ENCODE measurements at regions not wholly inside any gene's neighbourhood (a gene's known extent, or its start where the extent isn't known, plus 50 kb on each side); places are given as distances from the start of the nearest gene placed in this dataset.
"Not testable (repeated sequence)": the region's sequence is repeated elsewhere in the genome, so short reads cannot be mapped to it uniquely, and the experiment has no call there.

DNA sequence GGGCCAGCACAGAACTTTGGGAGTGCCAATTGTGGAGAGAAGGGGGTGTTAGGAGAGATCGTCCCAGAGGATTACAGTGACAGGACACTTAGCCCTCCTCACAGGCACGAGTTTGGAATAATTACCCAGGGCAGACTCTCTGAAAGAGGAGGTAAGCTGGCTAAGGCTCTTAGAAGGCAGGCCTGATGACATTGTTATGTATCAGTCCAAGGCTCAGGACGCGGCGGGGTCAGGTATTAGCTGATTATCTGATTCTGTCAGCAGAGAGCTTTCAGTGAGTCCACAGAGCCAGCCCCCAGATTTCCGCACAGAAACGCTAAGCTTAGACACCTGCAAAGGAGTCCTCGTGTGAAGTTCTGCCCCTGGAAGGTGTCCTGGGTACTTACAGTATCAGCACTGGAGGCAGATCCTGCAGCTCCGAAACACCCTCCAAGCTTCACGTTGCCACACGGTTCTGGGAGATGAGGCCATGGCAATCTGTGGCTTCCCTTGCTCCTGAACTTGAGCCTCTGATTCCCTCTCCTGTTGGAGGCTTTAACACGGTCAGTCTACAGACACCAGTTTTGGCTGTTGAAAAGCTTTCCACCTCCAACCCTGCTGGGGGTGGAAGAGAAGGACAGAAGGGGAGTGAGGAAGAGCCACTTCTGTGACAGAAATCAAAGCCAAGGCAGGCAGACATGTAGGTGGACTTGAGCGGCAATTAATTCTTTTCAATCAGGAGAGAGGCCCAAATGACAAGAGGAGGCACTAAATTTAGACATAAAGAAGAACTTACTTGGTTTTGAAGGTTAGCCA is 123.6 kb upstream of the CADM1 start:
- no peak for DNase-seq (ENCODE audit: low read depth)

DNA sequence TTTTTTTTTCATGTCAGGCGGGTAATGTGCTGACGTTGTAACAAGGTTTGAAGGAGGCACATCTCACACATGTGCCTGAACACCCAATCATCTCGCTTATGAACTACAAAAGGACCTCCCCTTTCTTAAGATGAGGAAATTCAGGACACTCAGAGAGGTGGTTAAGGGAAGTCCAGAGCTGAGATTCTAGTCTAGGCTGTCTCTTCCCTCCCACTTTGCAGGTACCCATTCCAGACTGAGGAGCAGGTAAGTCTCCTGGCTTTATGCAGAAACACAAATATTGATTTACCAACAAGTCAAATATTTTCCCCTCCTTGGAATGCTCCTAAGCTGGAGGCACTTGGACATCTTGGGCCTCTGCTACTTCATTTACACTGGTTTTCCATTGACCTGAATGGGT is 122.9 kb upstream of the CADM1 start:
- DNase-seq (ENCODE audit: low read depth), result no peak

- DNase-seq (ENCODE audit: low read depth), result no peak
These were observed 122.2 kb upstream of the CADM1 start for GRCh38 chr11:115626414-115626813.

GRCh38 chr11:115625502-115625901 is 121.3 kb upstream of the CADM1 start:
- no peak for DNase-seq (ENCODE audit: low read depth)

GRCh38 chr11:115624065-115624464 is 119.8 kb upstream of the CADM1 start:
- DNase-seq (ENCODE audit: low read depth), result no peak

DNA sequence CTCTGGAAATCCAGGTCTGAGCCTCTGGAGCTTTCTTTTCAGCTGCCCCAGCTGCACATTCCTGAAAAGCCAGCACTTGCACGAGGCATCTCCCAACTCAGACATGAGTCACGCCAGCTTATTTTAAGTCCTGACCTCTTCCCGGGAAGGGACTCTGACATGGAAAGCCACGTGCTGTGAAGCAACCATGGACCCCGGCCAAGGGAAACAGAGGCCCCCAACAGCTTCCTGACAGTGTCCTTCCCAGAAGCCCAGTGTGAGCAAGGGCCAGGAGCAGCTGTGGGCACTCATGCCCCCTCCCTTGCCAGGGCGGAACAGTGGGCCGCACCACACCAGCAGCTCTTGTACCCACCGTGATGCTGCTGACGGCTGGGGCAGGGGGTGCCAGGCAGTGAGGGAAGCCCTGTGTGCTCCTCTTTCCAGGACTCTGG is 118.8 kb upstream of the CADM1 start:
- DNase-seq (ENCODE audit: low read depth), result no peak

GRCh38 chr11:115618428-115618827 is 114.2 kb upstream of the CADM1 start:
- DNase-seq (ENCODE audit: low read depth), result no peak

GRCh38 chr11:115617767-115618166 is 113.6 kb upstream of the CADM1 start:
- no peak for DNase-seq (ENCODE audit: low read depth)

GRCh38 chr11:115616971-115617370 is 112.8 kb upstream of the CADM1 start:
- no peak for DNase-seq (ENCODE audit: low read depth)

- no peak for DNase-seq (ENCODE audit: low read depth)
These were observed 109.9 kb upstream of the CADM1 start for GRCh38 chr11:115613986-115614632.

DNA sequence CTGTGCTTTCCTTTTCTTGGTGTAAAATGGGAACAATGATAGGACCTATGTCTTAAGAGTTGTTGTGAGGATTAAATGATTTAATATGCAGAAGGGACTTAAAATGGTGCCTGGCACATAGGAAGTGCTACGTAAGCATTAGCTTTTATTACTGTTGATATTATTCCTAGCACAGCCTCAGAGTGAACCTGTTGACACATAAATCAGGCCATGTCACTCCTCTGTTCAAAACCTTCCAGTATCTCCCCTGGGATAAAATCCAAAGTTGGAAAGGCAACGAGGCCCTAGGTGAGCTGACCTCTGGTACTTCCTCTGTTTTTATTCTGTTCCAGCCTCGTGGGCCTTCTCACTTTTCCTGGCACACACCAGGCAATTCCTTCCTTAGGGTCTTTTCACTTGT is 108.8 kb upstream of the CADM1 start:
- DNase-seq (ENCODE audit: low read depth), result no peak

- DNase-seq (ENCODE audit: low read depth), result no peak
These were observed 108.0 kb upstream of the CADM1 start for GRCh38 chr11:115612046-115612730.

- no peak for DNase-seq (ENCODE audit: low read depth)
These were observed 107.1 kb upstream of the CADM1 start for GRCh38 chr11:115611343-115611742.

DNA sequence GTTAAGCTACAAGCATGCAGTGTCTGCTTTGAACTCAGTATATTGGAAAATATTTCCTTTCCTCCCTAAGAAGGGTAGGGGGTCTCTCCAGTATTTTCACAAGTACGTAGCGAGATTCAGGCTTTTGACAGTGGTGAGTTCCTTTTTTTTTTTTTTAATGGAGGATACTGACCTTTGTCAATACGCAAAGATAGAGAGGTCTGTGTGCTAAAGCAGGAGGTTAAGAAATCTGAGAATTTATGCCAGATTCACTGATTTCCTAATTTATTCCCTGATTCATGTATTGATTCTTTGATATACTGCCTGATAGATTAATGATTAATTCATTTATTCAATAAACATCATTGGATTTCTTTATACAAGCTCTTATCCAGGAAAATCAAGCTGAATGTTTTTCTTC is 106.7 kb upstream of the CADM1 start:
- no peak for DNase-seq (ENCODE audit: low read depth)

DNA sequence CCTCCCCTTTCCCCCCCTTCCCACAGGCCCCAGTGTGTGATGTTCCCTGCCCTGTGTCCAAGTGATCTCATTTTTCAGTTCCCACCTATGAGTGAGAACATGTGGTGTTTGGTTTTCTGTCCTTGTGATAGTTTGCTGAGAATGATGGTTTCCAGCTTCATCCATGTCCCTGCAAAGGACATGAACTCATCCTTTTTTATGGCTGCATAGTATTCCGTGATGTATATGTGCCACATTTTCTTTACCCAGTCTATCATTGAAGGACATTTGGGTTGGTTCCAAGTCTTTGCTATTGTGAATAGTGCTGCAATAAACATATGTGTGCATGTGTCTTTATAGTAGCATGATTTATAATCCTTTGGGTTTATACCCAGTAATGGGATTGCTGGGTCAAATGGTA is 106.0 kb upstream of the CADM1 start:
- DNase-seq (ENCODE audit: low read depth), result not testable (repeated sequence)

DNA sequence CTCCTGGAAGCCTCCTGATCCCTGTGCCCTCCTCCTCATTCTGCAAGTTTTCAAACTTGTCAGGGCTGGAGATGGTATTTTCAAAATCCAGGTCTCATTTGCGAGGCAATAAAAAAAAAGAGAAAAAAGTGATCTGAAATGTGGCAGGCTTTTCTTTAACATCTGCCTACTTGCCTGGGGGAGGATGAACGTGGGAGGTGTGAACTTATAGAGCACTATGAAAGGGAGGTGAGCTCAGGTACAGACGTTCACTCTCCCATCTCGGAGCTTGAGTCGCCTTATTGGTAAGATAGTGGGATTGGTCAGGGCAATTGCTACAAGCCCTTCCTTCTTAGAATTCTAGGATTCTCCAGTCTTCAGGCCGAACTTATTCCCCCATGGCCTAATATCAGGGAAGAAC is 104.8 kb upstream of the CADM1 start:
- DNase-seq (ENCODE audit: low read depth), result no peak

DNA sequence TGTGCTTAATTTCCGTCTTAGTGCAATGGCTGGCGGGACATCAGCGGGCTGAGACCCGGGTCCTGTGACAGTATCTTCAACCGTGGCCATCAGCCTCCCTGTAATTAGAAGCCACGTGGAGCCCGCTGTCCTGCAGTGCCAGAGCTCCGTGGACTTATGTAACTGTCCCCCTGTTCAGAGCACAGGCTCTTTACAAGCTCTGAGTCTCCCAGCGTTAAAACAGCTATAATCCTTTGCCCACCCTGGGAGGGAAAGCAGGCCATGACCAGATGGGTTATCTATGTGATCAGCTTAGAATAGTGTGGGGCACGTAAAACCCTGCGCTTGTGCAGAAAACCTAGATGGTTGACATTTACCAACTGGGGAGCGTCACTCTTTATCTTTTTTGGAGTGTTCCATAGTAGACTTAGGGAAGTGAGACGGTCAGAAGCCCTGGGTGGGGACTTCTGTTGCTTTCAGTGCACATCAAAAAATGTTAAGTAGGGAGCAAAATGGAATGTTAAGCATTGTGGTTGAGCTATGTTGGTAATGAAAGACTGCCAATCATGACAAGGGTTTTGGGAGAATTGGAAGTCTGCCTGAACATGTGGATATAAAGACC is 103.5 kb upstream of the CADM1 start:
- no peak for DNase-seq (ENCODE audit: low read depth)

GRCh38 chr11:115606498-115607220 is 102.4 kb upstream of the CADM1 start:
- no peak for DNase-seq (ENCODE audit: low read depth)

DNA sequence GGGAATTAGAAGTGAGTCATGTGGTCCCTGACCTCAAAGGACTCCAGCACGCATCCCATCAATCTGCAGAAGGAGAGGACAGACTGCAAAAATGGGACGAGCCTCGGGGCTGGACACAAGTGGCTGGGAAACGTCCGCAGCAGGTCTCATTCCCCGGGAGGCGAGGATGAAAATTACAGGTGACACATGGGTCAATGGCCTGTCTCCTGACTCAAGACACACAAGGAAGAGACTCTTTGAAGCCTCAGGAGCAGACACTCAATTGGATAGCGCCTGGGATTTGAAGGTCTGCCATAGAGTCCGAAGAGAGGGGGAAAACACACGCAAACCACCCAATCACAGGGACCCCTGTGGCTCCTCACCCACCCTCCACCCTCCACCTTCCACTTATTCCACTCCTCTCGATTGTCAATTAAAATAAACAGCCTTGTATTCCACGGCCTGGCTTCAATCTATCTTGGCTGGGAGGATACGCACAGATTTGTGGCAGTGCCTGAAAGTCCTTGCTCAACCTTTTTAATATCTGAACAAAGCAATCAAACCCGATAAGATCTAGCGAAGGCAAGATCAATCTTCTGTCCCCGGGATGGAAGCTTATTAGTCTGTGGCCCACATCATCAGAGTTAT is 101.8 kb upstream of the CADM1 start:
- no peak for DNase-seq (ENCODE audit: low read depth)

- DNase-seq (ENCODE audit: low read depth), result not testable (repeated sequence)
These were observed 101.2 kb upstream of the CADM1 start for GRCh38 chr11:115605397-115605796.

DNA sequence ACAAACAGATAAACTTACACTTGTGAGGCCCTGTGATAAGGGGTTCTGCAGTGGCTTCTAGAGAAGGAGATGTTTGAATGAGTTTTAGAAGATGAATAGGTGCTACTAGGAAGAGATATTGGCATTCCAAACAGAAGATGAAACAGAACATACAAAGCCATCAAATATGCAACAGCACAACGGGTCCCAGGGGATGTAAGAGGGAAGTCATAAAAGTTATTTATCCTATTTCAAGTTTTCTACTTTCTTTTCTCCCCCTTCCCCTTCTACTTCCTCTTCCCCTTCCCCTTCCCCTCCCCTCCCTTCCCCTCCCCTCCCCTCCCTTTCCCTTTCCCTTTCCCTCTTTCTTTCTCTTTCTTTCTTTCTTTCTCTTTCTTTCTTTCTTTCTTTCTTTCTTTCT is 94.9 kb upstream of the CADM1 start:
- DNase-seq (ENCODE audit: low read depth), result no peak
